ENCODE measurements at regions not wholly inside any gene's neighbourhood (a gene's known extent, or its start where the extent isn't known, plus 50 kb on each side); places are given as distances from the start of the nearest gene placed in this dataset.

DNA sequence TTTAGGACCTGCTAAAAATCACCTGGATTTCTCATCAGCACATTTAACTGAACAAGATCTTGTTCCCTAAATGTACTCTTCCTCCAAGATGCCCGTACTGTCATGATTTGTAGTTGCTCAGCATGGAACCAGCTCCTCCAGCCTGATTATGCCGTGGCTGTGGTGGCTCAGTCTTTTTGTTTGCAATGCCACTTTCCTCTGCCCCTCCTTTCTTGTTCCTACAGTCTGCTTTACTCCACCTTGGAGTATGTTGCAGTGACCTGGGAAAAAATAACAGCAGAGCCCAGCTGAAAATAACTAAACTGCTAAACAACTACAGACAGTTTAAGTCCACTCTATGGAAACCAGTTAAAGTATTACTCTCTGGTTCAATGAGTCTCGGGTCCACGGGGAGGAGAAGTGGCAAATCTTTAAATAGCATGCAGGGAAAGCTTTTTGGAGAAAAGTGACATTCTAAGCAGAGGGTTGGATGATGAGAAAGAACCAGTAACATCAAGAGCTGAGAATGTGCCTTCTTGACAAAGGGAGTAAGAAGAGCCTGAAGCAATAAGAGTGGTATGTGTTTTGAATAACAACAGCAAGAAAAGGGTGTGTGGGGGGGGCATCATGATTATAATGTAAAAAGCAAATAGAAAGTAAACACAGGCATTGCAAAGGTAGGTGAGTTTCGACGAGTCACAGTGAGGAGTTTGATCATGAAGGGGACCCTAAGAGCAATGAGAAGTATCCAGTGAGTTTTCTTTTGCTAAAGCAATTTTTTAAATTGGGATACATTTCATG, 225.7 kb downstream of the TMX3 start:
- H3K4me3 ChIP-seq (ENCODE audit: low read depth, low read length) = no peak overlapping the region
- no peak for DNase-seq (ENCODE audit: low read depth)
- TF ChIP-seq, protein P1, sequence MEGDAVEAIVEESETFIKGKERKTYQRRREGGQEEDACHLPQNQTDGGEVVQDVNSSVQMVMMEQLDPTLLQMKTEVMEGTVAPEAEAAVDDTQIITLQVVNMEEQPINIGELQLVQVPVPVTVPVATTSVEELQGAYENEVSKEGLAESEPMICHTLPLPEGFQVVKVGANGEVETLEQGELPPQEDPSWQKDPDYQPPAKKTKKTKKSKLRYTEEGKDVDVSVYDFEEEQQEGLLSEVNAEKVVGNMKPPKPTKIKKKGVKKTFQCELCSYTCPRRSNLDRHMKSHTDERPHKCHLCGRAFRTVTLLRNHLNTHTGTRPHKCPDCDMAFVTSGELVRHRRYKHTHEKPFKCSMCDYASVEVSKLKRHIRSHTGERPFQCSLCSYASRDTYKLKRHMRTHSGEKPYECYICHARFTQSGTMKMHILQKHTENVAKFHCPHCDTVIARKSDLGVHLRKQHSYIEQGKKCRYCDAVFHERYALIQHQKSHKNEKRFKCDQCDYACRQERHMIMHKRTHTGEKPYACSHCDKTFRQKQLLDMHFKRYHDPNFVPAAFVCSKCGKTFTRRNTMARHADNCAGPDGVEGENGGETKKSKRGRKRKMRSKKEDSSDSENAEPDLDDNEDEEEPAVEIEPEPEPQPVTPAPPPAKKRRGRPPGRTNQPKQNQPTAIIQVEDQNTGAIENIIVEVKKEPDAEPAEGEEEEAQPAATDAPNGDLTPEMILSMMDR (IDR thresholded peaks at IDR 0.05; ENCODE audit: low read depth, low read length, missing control alignments) = no peak

DNA sequence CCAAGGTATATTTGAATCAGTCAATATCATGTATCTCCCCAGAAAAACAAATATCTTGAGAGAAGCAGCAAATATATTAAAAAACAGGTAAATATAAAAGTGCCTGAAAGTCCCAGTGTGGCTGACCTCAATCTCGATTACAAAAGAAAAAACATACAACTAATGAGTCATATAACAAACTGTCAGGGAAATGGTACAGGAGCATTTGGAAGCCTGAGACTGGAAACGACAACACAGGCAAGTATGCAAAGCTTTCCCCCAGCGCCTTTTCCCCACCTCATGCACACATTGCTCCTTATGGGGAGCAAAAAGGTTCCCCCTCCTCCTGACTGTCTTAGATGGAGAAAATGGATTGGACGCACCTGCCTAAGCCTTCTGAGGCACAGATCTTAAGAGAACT, 230.7 kb downstream of the TMX3 start:
- DNase-seq (ENCODE audit: low read depth) = no peak
- TF ChIP-seq, protein P1 (IDR thresholded peaks at IDR 0.05; ENCODE audit: low read depth, low read length, missing control alignments) = no peak
- no peak overlapping the region for H3K4me3 ChIP-seq (ENCODE audit: low read depth, low read length)

DNA sequence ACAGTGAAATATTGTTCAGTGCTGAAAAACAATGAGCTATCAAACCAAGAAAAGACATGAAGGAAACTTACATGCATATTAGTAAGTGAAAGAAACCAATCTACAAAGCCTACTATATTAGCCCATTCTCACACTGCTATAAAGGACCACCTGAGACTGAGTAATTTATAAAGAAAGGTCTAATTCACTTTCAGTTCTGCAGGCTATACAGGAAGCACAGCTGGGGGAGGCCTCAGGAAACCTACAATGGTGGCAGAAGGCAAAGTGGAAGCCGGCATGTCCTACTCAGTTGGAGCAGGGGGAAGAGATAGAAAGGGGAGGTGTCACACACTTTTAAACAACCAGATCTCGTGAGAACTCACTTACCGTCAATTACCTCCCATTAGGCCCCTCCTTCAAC, 232.1 kb downstream of the TMX3 start:
- TF ChIP-seq, protein P1 (IDR thresholded peaks at IDR 0.05; ENCODE audit: low read depth, low read length, missing control alignments) = no peak
- no peak overlapping the region for H3K4me3 ChIP-seq (ENCODE audit: low read depth, low read length)
- no peak for DNase-seq (ENCODE audit: low read depth)

DNA sequence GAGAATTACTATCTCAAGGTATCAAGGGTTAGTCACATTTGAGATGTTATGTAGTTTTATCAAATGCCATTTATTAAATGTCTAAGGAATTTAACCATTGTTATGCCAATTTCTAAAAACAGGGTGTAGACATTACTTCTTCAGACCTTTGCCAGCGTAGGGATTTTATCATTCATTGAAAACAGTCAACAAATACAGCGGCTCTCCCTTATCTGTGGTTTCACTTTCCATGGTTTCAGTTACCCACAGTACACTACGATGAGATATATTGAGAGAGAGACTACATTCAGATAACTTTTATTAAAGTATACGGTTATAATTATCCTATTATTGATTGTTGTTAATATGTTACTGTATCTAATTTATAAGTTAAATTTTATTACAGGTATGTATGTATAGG, 234.7 kb downstream of the TMX3 start:
- TF ChIP-seq, protein P1 (IDR thresholded peaks at IDR 0.05; ENCODE audit: low read depth, low read length, missing control alignments) = no peak

DNA sequence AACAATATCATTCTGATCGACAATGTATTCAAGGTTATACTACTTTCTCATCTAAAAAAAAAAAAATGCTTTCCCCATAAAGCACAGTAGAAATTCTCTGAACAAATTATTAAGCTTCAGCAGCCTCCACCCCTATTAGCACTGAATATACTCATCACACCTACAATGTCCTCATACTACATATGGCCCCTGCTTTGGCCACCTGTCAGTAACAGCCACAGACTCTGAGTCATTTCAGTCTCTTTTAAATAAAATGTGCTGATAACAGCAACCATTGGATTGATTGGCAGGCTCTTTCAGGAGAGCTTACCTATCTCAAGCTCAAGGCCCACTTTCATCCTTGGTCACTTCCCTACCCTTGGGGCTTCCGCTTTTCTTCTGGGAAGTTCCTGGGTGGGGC, 236.7 kb downstream of the TMX3 start:
- H3K4me3 ChIP-seq (ENCODE audit: low read depth, low read length) = no peak overlapping the region
- DNase-seq (ENCODE audit: low read depth) = no peak
- TF ChIP-seq, protein P1 (IDR thresholded peaks at IDR 0.05; ENCODE audit: low read depth, low read length, missing control alignments) = no peak

More for the DNA sequence above, 234.7 kb downstream of the TMX3 start:
- no peak overlapping the region for H3K4me3 ChIP-seq (ENCODE audit: low read depth, low read length)
- DNase-seq (ENCODE audit: low read depth) = no peak

DNA sequence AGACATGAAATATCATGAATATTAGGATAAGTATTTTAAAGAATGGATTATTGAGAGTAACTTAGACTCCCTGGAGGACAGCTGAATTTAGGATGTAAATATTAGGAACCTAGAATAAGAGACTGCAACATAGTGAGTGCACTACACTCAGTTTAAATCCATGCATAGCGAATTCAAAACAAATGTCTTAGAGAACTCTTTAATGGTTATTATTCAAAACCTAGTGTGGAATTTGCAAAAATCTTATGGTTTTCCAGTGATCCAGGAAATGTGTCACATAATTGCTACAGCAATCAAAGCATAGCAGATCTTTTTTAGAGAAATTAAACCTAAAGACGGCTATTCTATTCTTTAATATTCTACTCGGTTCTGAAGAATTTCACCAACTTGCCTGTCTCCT, 239.0 kb downstream of the TMX3 start:
- DNase-seq (ENCODE audit: low read depth) = no peak
- no peak overlapping the region for H3K4me3 ChIP-seq (ENCODE audit: low read depth, low read length)
- TF ChIP-seq, protein P1 (IDR thresholded peaks at IDR 0.05; ENCODE audit: low read depth, low read length, missing control alignments) = no peak
